Fibroblast of the aortic adventitia (primary cell): ENCODE measurements at regions not wholly inside any gene's neighbourhood (a gene's known extent, or its start where the extent isn't known, plus 50 kb on each side); places are given as distances from the start of the nearest gene placed in this dataset.

Experiments used
- DNase-seq: peaks from one replicate; pipeline ENCODE4 v3.0.0-alpha.2; 2010; ENCODE audit warnings: low read depth
- H3K4me3 ChIP-seq: 2 replicates; pipeline ENCODE4 v1.5.1; 2011; ENCODE audit warnings: low read depth, mild to moderate bottlenecking, control low read depth, low read length, moderate library complexity
- TF ChIP-seq, protein P1 (sequence below): IDR thresholded peaks from 2 replicates; pipeline ENCODE4 v1.5.1; 2011; ENCODE audit warnings: mild to moderate bottlenecking, low read length, control low read depth, inconsistent platforms; ENCODE audit not compliant: insufficient read depth

DNA sequence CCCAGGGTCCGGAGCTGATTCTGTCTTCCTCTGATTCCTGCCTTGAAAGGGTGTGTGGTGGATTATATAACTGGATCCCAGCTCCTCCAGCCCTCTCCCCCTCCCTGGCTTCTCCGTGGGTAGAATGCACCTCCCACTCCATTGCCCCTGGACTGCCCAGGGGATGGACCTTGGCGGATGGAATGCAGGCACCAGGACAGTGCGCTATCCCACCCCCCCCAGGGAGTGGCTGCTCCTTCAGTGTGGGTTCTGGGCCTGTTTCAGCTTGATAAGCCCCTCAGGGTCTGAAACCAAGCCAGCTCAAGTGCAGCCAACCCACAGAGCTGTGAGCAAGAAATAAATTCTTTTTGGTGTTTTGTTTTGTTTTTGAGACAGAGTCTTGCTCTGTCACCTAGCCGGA lies 112.4 kb upstream of the TMEM132D start:
- TF ChIP-seq, protein P1, sequence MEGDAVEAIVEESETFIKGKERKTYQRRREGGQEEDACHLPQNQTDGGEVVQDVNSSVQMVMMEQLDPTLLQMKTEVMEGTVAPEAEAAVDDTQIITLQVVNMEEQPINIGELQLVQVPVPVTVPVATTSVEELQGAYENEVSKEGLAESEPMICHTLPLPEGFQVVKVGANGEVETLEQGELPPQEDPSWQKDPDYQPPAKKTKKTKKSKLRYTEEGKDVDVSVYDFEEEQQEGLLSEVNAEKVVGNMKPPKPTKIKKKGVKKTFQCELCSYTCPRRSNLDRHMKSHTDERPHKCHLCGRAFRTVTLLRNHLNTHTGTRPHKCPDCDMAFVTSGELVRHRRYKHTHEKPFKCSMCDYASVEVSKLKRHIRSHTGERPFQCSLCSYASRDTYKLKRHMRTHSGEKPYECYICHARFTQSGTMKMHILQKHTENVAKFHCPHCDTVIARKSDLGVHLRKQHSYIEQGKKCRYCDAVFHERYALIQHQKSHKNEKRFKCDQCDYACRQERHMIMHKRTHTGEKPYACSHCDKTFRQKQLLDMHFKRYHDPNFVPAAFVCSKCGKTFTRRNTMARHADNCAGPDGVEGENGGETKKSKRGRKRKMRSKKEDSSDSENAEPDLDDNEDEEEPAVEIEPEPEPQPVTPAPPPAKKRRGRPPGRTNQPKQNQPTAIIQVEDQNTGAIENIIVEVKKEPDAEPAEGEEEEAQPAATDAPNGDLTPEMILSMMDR = no peak
- DNase-seq = no peak
- H3K4me3 ChIP-seq = no peak overlapping the region

DNA sequence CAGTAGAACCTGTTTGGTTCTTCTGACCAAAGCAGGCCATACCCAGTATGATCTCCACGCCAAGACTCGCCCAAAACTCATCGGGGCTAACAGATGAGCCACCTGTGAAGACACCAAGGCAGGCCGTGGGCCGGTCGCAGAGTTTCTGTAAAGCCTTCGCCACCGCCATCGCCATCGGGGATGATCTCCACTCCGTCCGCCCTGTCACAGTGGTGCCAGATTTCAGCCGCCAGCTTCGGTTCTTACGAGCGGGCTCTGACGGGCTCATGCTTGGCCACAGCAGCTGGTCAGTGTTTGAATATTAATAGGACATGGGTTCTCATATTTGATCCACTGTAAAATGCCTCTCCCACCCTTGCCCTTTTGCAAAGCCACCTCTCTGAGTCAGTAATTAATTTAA lies 113.2 kb upstream of the TMEM132D start:
- TF ChIP-seq, protein P1 = no peak
- no peak for DNase-seq

DNA sequence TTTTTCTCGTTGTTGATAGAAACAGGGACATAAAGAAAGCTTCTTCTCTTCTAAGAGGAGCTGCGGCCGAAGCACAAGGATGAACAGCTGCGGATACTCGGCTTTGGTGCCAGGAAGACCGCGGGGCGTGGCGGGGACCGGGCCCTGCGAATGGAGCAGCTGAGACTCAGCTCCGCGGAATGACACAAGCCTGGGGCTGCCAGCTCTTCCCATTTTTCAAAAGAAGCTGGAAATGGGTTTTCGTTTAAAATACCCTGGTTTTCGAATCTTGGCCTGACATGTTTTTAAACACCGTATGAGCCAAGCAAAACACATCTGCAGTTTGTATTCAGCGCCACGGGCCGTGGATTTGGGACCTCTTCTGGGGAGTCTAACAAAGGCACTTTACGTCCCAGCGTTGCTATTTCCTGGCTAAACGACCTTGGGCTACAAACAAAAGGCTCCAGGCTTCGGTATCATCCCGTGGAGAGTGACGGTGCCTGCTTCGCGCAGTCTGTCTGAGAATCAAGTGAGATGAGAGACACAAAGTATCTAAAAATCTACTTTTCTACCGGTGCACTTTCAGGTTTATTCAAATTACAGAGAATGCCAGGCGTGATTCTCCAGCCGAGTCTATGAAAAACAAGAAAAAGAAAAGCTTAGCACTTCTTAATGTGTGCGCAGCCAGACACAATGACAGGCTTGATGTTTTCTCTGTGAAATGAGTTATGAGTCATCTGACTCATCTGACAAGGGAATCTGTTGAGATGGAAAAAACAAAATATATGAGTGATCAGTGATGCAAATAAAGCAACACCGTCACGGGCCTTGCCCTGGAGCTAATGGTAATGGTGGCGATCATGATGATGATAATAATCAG lies 114.0 kb upstream of the TMEM132D start:
- no peak for DNase-seq
- H3K4me3 ChIP-seq = no peak overlapping the region
- TF ChIP-seq, protein P1 = no peak

More for the DNA sequence above, 113.2 kb upstream of the TMEM132D start:
- H3K4me3 ChIP-seq = no peak overlapping the region

DNA sequence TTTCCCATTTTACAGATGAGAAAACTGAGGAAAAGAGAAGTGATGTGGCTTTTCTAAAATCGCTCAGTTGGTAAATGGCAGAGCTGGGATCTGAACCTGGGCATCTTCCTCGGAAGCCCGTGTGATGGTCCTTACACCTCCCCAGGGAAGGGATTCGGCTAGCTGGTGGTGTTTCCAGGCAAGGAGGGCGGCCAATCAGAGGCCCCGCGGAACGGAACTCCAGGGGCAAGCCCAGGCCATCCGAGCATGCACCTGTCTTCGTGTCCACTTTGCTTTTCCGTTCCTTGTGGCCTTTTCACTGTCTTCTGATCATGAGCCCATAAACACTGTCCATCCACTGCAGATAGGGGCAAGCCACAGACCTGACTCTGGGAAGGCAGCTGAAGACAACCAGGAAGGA lies 114.8 kb upstream of the TMEM132D start:
- TF ChIP-seq, protein P1 = no peak
- no peak overlapping the region for H3K4me3 ChIP-seq
- no peak for DNase-seq

DNA sequence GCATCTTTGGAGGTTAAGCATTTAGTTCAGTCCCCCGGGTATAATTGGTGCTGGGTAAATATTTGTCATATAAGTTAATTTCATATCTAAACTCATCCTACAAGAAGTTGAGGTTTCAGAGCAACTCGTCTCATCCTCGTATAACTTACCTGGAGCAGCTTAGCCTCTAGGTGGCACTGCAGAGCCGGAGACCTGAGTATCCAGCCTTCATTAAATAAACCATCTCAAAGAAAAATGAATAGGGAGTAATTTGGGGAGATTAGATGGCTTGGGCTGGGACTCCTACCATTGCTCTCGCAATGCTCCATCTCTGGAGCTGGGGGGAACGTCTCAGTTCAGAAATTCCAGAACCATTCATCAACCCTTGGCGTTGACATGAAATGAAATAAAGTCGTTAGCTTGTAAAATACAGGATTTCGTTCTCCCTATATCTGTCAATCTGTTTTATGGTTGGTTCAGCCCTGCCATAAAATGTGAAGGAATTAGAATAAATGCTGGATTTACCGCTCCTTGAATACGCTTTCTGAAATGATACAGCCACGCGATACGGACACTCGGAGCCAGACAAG lies 122.9 kb upstream of the TMEM132D start:
- no peak for DNase-seq
- TF ChIP-seq, protein P1 = no peak

DNA sequence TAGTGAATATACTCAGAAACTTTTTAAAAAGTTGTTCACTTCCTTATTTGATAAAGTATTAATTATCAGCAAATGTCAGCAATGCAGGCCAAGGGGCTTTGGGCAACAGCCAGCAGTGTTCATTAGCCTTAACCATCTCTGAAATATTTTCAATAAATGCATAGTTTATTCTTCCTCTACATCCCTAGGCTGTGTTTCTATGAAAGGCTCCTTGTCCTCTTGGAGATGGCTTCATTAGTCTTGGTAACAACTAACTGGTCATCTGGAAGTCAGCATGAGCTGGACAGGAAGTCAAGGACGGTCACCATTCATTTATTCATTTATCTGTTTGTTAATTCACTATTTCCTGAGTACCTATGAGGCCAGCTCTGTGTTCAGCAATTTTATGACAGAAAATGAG lies 124.0 kb upstream of the TMEM132D start:
- no peak for DNase-seq
- no peak overlapping the region for H3K4me3 ChIP-seq
- TF ChIP-seq, protein P1 = no peak

More for the DNA sequence above, 122.9 kb upstream of the TMEM132D start:
- no peak overlapping the region for H3K4me3 ChIP-seq
